HCEC 1CT (cell line): ENCODE measurements at regions not wholly inside any gene's neighbourhood (a gene's known extent, or its start where the extent isn't known, plus 50 kb on each side); places are given as distances from the start of the nearest gene placed in this dataset.
A peak's percentile ranks its signal among the peaks of the same experiment; 100 is the strongest.
"Not testable (repeated sequence)": the region's sequence is repeated elsewhere in the genome, so short reads cannot be mapped to it uniquely, and the experiment has no call there.

Experiments
- DNase-seq: peaks from one replicate; pipeline ENCODE4 v3.0.0-alpha.2; 2017

DNA sequence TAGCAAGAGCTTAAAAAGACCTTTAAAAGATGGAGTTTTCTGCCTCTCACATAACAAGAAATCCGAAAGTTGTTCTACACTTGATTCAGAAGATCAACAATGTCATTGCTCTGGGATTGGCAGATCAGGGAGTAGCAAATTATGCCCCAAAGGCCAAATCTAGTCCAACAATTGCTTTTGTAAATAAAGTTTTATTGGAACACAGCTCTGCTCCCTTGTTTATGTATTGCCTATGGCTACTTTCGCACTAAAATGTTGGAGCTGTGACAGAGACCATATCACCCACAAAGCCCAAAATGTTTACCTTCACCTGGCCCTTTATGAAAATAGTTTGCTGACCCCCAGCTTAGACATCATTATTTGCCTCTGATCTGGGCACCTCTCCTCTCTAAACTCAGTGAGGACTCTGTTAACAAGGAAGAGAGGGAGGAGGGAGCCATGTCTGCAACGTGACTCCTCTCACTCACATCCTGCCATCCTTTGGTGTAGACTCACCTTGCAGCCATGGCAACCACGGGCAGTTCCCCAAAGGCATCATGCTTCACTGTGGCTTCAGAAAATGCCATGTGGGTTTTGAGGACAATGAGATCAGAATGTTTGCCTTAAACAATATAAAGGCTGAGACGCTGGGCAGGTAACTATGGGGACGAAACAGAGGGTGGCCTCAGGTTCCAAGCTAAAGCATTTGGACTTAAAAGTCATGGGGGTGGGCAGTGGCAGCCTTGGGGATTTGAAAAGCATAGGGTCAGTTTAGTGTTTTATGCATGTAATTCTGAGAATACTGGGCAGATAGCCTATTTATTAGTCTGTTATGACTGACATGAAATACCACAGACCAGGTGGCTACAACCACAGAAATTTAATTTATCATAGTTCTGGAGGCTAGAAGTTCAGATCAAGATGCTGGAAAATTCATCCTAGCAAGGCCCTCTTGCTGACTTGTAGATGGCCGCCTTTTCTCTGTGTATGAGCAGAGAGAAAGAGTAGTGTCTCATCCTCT, 149.7 kb upstream of the TNFAIP3 start:
- DNase-seq: no peak

DNA sequence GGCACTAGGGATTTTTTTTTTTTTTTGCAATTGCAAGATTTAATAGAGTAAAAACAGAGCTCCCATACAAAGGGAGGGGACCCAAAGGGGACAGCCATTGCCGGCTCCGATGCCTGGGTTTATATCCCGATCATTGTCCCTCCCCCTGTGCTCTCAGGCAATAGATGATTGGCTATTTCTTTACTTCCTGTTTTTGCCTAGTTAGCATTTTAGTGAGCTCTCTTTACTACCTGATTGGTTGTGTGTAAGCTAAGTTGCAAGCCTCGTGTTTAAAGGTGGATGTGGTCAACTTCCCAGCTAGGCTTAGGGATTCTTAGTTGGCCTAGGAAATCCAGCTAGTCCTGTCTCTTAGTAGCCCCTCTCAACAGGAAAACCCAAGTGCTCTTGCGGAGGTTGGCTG, 148.2 kb upstream of the TNFAIP3 start:
- not testable (repeated sequence) for DNase-seq

- DNase-seq: no peak
Measured at GRCh38 chr6:137722749-137723272, 144.2 kb upstream of the TNFAIP3 start.

- DNase-seq: no peak
Measured at GRCh38 chr6:137723273-137724017, 143.6 kb upstream of the TNFAIP3 start.

- peak; percentile 36 for DNase-seq
Measured at GRCh38 chr6:137724018-137724403, 143.0 kb upstream of the TNFAIP3 start.

DNA sequence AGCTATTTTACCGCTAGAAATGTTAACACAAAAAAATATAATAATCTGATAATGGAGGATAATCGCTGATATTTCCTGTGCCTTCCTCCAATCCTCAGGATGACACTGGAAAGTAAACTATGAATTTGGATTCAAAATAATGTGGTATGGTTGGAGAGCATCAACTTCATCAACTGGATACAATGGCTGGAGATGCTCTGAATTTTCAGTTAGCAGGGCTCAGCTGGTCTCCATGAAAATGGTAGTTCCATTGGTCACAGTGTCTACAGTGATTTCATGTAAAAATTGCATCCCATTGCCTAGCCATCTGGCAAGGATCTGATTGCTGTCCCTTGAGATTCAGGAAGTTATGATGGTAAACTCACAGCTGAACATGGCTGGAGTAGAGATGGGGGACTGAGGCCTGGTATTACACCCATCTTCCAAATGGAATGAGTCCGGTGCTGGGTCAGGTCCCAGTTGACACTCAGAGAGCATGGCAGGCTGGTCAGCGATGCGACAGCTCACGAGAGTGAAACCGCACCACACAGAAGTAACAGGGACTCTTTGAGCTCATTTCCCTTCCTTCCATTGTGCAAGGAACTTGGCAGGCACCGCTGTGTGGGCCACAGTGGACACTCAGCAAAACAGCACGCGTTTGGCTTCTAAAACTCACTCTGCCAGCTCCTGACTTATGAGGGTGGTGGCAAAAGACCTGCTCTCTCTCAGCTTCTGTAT, 142.4 kb upstream of the TNFAIP3 start:
- no peak for DNase-seq

- DNase-seq: no peak
Measured at GRCh38 chr6:137725949-137726348, 141.1 kb upstream of the TNFAIP3 start.

DNA sequence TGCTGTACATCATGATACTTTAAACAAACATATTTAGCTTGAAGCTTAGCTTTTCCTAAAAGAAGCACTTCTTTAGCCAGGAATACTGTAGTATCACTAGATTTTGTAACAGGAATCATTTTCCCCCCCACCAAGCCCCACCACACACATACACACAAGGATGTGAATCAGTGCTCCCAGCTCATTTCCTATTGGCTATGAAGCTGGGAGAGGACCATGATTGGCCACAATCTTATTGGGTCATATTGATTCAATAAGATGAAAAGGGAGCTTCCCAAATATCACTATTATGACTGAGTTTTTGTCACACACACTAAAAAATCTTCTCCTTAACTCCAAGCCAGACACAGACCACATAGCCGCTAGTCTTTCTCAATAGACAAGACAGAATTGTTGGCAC, 140.5 kb upstream of the TNFAIP3 start:
- DNase-seq: no peak

- no peak for DNase-seq
Measured at GRCh38 chr6:137727216-137727765, 139.8 kb upstream of the TNFAIP3 start.

DNA sequence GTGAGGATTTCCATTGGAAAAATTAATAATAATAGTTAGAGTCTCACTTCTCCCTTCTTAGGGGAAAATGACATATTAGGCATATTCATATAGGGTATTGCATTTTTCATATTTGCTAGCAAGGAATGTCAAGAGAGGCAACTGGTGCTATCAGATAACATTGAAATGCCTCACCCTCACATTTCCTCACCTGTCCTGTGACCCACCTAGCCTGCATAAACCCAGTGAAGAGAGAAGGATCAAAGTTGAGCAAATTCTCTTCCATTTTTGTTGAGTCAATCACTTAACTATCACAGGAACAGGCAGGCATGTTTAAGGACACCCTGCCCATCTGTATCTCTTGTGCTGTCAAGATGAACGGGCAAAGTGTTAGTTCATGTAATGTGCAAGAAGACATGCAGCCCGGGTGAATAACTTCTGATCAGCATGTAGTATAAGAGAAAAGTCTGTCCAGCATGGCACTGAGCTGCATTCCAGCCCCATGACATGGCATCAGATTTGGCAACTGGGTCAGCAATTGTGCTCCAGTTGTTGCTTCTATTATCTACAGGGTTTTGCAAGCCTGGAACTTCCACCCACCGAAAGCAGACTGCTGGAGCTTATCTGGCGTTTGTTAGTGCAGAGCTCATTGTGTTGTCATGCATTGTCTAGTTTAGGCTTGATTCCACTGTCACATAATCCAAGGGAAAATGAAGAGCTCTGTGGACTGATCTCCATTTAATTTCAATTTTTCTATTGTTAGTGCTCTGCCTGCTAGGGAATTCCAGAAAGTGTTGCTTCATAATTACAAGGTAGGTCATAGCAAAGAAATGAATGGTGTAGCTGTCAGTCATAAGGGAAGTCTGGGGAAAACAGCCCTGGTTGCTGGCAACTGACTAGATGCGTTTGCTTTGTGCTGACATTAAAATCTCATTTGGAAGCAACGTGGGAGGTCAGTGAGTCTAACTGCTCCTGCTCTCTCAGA, 138.4 kb upstream of the TNFAIP3 start:
- DNase-seq: peak; percentile 78

- DNase-seq: peak; percentile 41
Measured at GRCh38 chr6:137729866-137730629, 137.0 kb upstream of the TNFAIP3 start.

DNA sequence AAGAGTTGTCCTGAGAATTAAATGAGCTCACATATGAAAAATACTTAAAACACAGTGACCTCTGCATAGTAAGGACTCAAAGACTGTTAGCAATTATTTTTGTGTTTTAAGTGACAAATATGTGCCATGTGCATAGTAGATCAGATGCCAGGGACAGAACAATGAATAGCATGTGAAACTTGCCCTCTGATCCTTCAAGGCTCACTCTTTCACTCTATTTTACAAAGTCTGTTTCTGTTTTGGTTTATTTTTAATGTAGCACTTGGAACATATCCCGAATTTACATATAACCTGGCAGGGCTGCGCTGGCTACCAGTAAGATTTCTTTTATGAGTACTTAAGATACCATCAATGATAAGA, 135.5 kb upstream of the TNFAIP3 start:
- no peak for DNase-seq

GRCh38 chr6:137731960-137732616, 135.0 kb upstream of the TNFAIP3 start:
- DNase-seq: peak; percentile 83

GRCh38 chr6:137733372-137733771, 133.7 kb upstream of the TNFAIP3 start:
- no peak for DNase-seq

GRCh38 chr6:137734005-137734874, 132.8 kb upstream of the TNFAIP3 start:
- DNase-seq: no peak

DNA sequence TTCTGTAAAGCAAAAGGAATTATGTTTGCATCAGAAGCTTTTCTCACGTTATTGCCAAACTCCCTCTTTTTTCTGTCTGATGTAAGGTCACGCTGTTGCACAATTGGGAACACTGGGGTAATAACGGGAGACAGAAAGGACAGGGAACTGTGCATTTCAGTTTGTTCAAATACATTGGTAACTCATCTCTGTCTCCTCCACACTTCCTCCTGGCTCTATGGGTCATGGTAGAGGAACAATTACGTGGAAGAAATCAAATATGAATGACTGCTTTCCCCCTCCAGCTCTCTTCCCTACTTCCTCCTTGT, 132.2 kb upstream of the TNFAIP3 start:
- peak; percentile 36 for DNase-seq

DNA sequence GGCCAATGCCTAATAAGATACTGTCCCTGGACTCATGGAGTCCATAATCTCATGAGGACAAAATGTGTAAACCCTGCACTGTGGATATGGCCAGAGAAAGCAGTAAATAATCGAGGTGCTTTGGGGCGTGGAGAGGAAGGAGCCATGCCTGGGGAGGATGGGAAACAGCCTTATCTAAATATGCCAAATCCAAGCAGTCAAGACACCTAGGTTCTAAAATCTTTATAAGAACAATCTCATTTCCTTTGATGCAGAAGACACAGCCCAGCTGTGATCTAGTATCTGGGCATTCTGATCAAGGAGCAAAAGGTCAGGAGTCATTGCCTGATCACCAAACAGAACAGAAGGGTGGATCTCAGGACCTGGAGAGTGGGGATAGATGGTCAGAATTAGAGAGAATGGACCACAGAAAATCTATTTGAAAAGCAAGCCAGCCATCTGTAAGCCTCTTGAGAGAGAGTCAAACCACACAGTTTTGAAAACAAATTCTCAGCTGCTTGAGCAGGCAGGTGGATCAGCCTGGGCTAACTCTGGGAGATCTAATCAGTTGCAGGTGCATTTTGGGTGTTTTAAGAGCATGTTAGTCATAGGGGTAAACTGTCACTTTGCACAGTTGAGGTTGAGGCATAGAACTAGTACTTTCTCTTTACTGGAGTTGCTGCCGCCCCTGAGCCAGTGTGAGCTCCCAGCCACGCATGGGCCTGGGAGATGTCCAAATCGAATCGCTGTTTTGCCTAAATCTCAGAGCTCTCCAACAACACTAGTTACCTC, 130.8 kb upstream of the TNFAIP3 start:
- no peak for DNase-seq

DNA sequence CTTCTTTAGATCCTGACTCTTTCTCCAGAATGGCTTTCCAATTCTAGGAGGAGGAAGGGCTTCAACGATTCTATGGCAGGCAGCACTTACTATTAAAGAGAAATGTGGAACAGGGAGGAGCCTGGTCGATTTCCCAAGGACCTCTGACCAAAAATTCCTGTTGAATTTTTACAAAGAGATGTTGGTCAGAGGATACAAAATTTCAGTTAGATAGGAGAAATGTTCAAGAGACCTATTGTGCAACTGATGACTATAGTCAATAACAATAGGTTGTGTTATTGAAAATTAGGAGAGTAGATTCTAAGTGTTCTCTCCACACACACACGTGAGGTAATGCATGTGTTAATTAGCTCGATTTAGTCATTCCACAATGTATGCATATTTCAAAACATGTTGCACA, 130.1 kb upstream of the TNFAIP3 start:
- no peak for DNase-seq
